AG04450 (cell line): ENCODE measurements at regions not wholly inside any gene's neighbourhood (a gene's known extent, or its start where the extent isn't known, plus 50 kb on each side); places are given as distances from the start of the nearest gene placed in this dataset.

Source experiments
- CTCF ChIA-PET: fragments of 300-600, 350-600 bp; formaldehyde crosslinking; extraction: SDS; loops from one replicate; lab custom pipeline; 2022; ENCODE audit warnings: antibody characterized with exemption, inconsistent platforms; lab: Charles Lee
- POLR2A ChIA-PET: fragments of 350-600 bp; formaldehyde crosslinking; extraction: SDS; loops from one replicate; lab custom pipeline; 2021; ENCODE audit warnings: antibody characterized with exemption, inconsistent platforms; lab: Yijun Ruan, JAX
- DNase-seq: peaks from one replicate; pipeline ENCODE4 v3.0.0-alpha.2; 2011; ENCODE audit warnings: low read depth, low spot score
- H3K27ac ChIP-seq: one replicate; pipeline ENCODE4 v1.5.1; 2012; ENCODE audit warnings: low read depth, low read length, control low read depth
- H3K27me3 ChIP-seq: one replicate; pipeline ENCODE4 v1.6.0; 2012; ENCODE audit warnings: low read length; ENCODE audit not compliant: control insufficient read depth, insufficient read depth
- H3K4me3 ChIP-seq: 2 replicates; pipeline ENCODE4 v1.5.1; 2011; ENCODE audit warnings: mild to moderate bottlenecking, low read depth, low read length, control low read depth
- H3K9me3 ChIP-seq: 2 replicates; pipeline ENCODE4 v1.5.1; 2012; ENCODE audit warnings: low read length; ENCODE audit not compliant: control insufficient read depth, insufficient read depth
- TF ChIP-seq, protein P1 (sequence below): IDR thresholded peaks from 2 replicates; pipeline ENCODE4 v1.5.1; 2011; ENCODE audit warnings: low read depth, low read length, control low read depth, inconsistent platforms

DNA sequence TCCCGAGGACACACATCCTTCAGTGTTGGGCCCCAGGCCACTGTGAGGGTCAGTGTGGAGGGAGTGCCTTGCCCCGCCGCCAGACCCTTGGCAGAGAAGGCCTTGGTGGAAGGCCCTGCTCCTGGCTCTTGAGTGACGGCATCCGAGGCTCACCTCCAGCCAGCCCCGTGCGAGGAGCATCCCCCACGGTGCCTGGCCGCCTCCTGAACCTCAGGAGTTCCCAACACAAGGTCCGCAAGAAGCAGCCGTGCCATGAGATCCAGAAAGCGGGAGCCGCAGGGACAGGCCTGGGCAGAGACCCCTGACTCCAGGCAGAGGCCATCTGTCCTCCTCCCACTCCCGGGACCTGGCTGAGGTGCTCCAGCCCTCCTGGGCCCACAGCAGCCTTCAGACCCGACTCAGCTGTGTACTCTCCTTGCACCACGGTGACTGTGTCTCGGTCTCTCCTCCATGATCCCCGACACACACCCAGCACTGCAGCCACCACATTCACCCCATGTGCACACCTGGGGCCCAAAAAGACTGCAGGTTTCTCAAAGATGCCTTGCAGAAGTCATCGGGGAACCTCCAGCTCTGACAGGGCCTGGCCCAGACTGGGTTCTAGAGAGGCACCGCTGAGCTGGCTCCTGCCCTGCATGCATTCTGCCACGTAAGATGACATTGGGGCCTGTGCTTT is 870.2 kb downstream of the BRD1 start:
- H3K4me3 ChIP-seq = no peak overlapping the region
- POLR2A ChIA-PET = no interaction called here
- no peak overlapping the region for H3K27ac ChIP-seq
- TF ChIP-seq, protein P1, sequence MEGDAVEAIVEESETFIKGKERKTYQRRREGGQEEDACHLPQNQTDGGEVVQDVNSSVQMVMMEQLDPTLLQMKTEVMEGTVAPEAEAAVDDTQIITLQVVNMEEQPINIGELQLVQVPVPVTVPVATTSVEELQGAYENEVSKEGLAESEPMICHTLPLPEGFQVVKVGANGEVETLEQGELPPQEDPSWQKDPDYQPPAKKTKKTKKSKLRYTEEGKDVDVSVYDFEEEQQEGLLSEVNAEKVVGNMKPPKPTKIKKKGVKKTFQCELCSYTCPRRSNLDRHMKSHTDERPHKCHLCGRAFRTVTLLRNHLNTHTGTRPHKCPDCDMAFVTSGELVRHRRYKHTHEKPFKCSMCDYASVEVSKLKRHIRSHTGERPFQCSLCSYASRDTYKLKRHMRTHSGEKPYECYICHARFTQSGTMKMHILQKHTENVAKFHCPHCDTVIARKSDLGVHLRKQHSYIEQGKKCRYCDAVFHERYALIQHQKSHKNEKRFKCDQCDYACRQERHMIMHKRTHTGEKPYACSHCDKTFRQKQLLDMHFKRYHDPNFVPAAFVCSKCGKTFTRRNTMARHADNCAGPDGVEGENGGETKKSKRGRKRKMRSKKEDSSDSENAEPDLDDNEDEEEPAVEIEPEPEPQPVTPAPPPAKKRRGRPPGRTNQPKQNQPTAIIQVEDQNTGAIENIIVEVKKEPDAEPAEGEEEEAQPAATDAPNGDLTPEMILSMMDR = no peak
- no peaks in the 10 kb centered on the region for H3K27me3 ChIP-seq
- DNase-seq = no peak
- H3K9me3 ChIP-seq = peaks cover 83% of the 10 kb centered on the region
- CTCF ChIA-PET = no interaction called here

DNA sequence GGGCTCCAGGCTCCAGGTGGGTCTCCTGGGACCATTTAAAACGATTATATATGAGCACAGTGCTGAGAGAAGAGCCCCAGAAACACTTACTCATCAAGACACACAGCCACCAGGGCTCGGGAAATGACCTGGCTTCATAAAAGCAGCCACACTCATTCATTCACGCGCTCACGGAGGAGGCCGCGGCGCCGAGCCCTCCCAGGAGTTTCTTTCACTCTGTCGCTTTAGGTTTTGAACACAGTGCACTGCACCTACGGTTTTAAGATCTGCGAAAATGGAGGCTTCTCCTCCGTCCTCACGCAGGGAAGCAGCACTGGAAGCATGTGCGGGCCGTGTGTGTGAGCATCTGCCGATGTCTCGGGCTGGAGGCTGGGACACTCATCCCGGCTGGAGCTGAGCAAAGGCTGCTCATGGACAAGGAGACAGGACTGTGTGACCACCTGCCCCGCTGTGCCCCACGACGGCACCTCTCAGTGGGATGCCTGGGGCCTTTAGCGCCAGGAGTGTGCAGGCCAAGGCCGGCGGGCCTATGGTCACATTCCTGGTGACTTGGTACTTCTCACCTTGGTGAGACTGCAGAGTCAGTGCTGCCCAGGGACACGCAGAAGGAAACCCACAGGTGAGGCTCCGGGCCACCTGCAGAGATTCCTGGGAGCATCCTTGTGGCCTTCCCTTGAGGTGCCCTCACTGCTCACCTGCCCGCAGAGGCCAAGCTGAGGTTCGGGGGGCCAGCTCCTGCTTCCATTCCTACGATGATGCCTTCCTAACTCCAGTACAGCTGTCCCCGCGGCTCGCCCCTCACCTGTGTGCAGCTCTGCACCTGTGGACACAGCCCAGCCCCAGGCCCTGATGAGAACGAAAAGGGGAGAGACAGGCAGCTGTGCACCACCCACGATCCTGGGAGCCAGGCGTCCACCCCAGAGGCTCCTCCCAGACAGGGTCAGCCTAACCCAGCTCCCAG is 872.0 kb downstream of the BRD1 start:
- H3K27me3 ChIP-seq = no peaks in the 10 kb centered on the region
- H3K4me3 ChIP-seq = no peak overlapping the region
- peaks cover 91% of the 10 kb centered on the region for H3K9me3 ChIP-seq
- TF ChIP-seq, protein P1 = no peak
- DNase-seq = no peak
- CTCF ChIA-PET = no interaction called here
- POLR2A ChIA-PET = no interaction called here
- no peak overlapping the region for H3K27ac ChIP-seq

DNA sequence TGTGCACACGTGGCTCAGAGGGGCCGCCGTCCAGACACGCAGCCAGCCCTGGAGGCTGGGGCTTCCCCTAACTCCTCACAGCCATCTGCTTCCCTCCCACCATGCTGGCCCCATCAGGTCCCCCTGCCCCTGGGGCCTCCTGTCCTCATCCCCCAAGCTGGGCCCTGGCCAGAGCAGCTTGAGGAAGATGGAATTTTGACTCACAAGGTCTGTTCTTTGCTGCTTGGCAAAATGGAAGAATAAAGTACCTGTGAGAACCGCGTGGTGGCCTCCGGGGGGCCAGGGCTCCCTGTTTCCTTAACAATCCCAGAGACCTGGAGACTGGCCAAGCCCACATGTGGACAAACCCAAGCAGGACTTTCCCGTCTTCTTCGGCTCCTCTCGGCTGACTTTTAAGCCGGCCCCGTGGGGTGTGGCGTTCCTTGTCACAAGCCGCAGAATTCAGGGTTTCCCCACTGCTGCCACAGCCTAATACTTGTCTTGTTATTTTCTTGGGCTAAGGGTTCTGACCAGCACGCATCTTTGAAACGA is 872.8 kb downstream of the BRD1 start:
- Histone ChIP-seq H3K27me3 (no peaks in the 10 kb centered on the region), H3K27ac (no peak overlapping the region), H3K4me3 (no peak overlapping the region), H3K9me3 (peaks cover 91% of the 10 kb centered on the region)
- ChIA-PET POLR2A (no interaction called here), CTCF (no interaction called here)
- TF ChIP-seq, protein P1 = no peak
- DNase-seq = no peak

DNA sequence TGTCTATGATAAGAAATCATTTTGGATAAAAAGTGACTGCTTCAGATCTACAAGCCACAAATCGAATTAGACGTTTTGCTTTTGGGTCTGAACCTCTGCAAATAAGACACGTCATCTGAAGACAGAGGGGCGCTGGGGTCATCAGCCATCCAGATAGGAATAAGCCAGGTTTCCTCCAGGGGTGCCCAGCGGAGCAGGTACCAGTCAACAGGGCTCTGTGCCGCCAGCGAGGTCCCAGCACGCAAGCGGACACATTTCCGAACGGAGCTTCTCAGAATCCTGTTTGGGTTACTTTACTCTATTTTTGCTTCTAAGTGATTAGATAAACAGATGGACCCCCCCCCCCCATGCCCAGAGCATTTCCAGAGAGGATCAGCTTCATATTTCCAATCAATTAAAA is 873.8 kb downstream of the BRD1 start:
- peaks cover 94% of the 10 kb centered on the region for H3K9me3 ChIP-seq

More for the DNA sequence above, 873.8 kb downstream of the BRD1 start:
- TF ChIP-seq, protein P1 = no peak
- ChIA-PET CTCF (no interaction called here), POLR2A (interaction anchor here (0.6 kb wide), 1 partner anchor 328 kb away, joined by 5 read pairs; no protein-coding TSS in a partner anchor)
- no peak for DNase-seq
- no peaks in the 10 kb centered on the region for H3K27me3 ChIP-seq
- no peak overlapping the region for H3K4me3 ChIP-seq
- no peak overlapping the region for H3K27ac ChIP-seq
